HG03520 (cell line): ENCODE measurements at regions not wholly inside any gene's neighbourhood (a gene's known extent, or its start where the extent isn't known, plus 50 kb on each side); places are given as distances from the start of the nearest gene placed in this dataset.

Source experiments
- ATAC-seq: cut with Tn5 transposase; IDR thresholded peaks from one replicate; pipeline ENCODE4 v1.9.1; 2021; ENCODE audit warnings: mild to moderate bottlenecking, moderate library complexity; ENCODE audit not compliant: unreplicated experiment

DNA sequence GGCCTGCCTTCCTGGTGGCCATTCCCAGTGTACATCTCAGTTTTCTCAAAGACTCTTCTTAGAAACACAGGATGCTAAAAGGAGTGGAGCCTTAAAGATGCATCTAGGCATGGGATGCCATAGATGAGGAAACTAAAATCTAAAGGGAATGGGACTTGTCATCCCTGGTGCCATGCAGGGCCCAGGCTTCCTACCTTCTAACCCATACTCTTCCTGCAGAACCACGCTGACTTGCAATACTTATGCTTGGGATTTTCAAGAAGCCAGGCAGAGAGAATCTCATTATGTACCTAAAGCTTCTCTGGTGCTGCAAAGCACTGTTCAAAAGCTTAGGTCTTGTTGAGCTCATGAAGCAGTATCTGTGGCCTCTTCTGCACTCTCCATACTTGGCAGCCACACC lies 329.1 kb downstream of the CYRIA start:
- no peak for ATAC-seq

DNA sequence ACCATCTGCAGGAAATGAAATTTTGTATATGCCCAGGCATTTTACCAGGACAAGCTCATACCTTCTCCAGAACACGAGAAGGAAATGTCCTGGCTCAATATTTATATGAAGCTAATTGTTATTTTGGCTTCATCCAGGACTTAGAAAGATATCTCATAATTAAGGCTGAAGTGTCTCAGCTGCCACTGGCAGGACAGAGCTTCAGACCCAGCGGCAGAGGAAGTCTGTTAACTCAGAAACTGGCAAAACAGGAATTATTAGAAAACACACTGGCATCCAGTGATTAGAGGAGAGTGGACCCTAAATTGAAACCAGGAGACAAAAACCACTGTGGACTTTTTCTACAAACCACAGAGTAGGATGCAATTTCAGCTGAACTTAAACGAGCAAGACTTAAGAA lies 329.7 kb downstream of the CYRIA start:
- ATAC-seq, result no peak

DNA sequence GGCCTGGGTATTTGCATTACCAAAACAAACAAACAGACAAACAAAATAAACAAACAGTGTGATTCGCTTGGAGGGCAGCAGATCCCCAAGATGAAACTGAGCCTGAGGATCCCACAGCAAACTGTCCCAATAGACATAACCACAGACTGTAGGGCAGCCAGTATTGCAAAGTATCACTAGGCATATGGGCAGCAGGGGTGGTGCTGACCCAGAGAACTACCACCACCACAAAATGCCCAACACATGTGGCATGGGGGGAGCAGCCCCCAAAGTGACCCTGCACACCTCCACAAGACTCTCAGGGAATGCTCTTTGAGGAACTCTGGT lies 330.1 kb downstream of the CYRIA start:
- ATAC-seq, result no peak

DNA sequence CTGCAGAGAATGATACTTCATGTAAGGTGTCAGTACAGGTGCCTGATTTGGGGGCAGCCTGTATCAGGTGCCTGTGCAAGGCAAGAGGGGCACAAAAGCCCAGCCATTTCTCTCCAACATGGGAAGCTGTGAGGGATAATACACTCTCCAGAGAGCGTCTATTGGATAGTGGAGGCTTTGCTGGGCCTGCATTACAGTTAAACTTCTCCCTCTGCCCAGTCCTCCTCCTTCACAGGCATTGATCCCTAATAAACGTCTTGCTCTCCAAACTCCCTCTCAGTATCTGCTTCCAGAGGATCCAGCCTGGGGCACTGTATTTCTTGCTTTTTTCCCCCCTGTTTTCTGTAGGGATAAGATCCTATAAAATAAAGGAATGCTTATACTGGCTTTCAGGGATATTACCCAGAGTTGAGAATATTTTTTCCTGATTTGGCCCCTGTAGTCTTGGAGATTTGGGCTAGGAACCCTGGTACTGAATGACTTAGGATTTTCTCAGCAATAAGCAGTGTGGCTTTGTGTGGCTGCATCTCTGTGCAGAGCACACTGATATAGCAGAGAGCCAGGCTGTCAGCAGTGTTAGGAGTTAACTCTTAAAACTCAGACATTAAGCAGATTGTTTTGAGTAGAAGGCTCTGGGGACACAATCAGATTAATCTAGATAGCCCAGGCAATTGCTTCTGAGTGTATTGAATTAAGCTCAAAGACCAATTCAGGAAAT lies 330.6 kb downstream of the CYRIA start:
- ATAC-seq, result no peak

DNA sequence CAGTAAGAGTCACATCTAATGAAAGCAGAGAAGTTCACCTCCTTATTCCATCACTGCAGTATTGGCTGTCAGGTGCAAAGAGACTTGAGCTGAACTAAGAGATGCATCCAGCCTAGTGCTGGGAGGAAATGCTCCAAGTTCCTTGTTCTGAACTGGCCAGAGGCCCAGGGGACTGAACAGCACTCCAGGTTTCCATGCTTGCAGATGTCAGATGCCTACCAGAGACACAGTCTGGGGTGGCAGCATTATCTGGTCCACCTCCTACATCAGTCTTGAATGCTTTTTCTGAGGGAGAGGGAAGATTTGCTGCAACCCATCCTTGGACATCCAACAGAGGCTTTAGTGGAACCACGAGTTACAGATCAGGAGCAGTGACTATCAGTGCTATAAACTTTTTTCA lies 331.3 kb downstream of the CYRIA start:
- ATAC-seq, result no peak

DNA sequence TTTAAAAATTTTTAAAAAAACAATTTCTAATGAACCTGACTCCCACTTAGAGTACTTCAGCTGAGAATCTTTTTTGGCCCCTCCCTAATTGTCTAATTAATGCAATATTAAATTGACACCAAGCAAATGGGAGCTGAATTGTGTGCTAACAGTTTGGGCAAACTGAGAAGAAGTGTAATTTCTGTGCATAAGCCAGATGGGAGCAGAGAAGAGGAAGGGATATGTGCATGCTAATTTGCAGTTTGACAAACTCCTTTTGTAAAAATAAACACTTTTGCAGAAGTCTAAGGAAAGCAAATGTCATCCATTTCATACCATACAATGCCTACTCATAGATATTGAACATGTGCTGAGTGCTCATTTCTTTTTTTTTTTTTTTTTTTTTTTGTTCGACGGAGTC lies 332.0 kb downstream of the CYRIA start:
- no peak for ATAC-seq

DNA sequence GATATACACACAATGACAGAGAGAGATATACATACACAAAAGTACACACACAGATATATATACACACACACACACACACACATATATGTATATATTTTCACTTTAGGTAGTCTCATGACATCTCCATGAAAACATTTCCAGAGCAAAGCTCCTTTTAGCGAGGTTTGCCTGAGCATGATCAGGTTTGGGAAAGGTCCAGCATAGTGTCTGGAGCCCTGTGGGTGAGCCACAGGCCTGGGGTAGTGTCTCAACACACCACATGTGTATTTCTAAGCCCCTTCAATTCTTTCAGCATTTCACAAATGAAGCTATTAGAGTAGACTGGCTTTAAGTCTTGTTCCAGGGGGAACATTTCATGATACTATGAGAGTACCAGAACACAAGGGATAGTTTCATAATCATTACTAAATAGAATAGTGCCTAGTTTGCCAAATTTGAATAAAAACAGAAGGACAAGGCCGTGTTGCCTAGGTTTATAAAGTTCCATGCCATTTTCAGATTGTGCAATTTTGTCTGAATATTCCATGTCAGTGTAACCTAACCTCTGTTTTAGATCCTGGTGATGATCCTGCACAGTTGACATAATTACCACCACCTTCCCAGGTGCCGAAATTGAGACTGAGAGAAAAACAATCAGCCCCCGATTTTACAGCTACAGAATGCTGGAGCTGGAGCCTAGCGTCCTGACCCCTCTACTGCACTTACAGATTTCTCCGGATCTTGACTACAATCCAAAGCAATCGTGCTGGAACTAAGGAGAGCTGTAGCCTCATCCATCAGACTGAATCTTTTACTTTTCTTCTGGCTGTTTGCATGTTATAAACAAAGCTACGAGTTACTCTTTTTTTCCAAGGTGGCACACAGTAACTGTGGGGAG lies 332.7 kb downstream of the CYRIA start:
- no peak for ATAC-seq

DNA sequence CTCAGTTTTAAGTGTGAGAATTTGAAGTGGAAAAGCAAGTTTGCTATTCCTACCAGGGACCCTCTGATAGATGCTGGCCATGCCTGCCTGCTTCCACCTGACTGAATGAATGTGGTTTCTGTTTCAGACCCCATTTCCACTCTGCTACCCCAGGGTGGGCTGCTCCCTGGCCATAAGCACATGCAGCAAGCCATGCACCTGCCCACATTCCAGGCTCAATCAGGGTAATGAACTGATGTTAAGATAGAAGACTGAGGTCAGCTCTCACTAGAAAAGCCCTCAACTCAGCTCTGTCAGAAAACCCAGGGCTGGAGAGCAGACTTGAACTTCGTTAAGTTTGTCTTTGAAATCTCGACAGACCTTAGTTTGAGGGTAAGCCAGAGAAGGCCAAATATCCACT lies 333.9 kb downstream of the CYRIA start:
- no peak for ATAC-seq

DNA sequence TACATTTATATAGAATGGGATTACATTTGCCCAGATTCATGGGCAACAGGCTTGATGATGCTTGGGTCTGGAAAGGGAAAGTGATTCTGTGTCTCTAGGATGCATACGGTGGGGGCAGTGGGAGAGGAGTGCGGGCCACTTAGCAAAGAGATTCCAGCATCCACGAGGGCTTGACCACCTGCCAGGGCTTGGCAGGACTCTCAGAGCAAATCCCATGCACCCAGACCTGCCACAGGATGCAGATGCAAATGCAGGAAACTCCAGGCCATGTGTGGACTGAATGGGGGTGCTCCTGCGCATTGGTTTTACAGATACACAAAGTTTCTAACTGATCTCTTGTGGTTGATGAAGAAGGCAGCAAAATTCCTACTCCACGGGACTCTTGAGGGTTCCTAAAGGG lies 334.7 kb downstream of the CYRIA start:
- ATAC-seq, result no peak

DNA sequence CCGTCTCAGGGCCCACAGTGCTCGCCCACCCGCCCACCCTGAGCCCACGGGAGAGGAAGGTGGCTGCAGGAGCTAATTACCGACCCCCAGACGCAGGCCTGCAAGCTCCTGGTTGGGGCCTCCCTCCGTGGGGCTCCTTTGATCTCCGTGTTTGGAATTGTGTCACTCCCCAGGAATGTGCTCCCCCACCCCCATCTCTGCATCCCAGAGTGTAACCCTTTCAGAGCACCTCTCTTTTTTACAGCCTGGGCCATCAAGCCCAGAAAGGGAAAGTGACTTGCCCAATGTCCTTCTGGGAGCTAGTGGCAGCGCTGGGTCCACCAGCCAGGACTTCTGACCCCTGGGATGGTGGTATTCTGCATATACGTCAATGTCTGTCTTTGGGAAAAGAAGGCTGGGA lies 335.1 kb downstream of the CYRIA start:
- no peak for ATAC-seq

DNA sequence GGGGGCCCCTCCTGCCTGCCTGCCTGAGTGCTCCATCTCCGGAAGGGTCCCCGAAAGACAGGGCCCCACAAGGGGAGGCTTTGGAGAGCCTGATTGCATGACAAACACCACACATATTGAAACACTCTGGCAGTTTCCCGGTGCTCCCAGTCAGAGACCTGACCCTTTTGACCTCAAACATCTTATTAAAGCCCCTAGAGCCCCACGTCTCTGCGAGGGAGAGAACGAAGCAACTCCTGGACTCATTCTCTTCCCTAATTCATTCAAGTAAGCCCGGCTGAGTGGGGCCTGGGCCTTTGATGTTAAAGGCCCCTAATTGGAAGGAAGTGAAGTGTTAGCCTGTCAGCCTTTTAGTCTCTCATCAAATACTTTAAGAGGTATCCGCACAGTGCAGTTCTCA lies 335.6 kb downstream of the CYRIA start:
- no peak for ATAC-seq

DNA sequence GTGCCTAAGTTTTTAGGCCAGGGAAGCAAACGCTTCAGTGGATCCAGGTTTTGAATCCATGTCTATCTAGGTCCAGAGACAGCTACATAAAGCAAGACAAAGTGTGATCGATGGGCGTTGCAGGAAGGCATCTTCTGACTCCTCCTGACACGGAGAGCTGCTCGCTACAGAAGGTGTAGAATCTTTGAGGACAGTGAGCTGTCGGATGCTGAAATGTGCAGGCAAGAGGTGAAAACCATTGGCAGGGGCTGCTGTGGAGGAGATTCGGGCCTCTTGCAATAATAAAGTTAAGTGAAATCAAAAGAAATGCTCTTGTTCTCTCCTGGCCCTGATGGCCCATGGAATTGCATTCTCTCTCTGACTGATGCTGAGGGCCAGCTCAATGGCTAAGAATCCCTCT lies 336.2 kb downstream of the CYRIA start:
- no peak for ATAC-seq

DNA sequence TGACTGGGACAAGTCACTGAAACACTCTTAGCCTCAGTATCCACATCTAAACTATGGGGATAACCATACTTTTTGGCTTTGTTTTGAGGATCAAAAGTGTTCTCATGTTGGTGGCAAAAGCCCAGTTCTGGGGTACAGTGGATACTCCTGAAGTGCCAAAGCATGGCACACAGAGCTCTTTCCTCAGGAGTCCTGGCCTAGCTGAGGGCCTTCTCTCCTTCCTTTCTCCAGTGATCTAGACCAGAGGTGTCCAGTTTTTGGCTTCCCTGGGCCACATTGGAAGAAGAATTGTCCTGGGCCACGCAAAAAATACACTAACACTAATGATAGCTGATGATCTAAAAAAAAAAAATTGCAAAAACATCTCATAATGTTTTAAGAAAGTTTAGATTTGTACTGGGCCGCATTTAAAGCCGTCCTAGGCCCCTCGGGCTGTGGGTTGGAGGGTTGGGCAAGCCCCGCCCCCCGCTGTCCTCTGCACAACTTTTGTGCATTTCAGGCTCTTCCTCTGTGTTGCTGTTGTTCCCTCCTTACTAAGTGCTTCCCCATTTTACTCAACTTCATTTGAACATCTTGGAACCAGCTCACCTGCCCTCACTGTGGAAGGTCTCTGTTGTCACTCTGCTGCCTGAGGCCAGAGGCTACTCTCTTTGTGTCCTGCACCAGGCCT lies 337.0 kb downstream of the CYRIA start:
- ATAC-seq, result no peak

DNA sequence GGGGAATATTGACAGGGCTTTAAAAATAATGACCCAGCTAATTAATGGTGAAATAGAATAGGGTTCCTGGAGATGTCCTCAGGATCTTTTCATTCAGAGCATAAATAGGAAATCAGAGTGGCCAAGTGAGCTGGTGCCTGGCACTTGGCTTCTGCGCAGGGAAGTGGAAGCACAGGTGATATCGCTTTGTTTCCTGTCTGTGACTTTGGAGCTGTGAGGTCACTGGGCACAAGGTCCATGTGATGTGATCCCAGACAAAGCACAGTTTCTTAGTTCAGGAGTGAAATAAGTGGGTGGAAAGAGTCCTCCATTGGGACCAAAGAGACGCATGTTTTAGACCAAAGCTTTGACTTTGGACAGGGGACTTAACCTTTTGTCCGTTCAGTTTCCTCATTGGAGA lies 338.3 kb downstream of the CYRIA start:
- no peak for ATAC-seq

DNA sequence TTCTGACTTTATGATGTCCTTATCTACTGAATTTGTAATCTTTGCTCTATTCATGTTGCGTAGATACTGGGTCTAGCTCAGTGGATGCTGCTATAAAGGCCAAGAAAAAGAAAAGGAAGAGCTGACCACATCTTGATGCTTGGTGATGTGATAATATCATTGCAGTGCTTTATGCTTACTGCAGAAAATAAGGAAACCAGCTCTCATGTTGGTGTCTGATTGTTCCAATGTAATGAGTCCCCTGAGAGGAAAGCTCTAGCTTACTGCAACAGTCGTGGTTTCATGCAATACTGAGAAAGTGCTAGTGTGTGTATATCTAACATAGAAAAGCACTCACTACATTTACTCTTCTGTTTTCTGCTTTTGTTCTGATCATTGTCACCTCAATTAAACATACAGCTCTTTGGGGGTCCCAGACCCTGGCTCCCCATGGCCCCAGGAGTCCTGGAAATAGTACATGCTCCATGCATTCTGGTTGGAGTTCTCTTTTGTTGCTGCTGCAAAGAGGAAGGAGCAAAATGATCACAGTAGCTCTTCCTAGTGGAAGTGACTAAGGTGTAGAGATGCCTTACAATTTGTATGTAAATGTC lies 338.8 kb downstream of the CYRIA start:
- no peak for ATAC-seq

DNA sequence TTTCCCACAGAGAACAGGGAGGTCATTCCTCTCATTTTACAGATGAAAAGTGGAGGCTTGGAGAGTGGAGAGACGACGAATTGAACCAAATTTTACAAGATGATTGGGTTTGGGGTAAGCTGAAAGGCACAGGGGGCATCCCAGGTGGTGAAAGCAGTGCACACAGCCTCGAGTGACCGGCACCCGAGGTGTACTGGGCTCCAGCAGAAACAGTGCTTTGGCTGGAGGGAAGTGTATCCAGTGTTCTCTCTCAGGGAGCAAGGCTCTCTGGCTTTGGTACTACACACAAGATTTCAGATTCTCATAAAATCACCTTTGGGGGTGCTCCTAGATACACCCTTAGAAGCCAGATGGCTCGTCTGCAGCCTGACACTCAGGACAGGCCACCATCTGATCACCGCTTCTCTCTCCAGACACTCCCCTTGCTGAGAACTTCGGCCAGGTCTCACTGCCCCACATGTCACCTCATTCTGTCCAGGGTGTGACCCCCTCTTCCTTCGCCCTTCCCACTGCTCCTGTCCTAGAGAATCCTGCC lies 339.6 kb downstream of the CYRIA start:
- no peak for ATAC-seq

DNA sequence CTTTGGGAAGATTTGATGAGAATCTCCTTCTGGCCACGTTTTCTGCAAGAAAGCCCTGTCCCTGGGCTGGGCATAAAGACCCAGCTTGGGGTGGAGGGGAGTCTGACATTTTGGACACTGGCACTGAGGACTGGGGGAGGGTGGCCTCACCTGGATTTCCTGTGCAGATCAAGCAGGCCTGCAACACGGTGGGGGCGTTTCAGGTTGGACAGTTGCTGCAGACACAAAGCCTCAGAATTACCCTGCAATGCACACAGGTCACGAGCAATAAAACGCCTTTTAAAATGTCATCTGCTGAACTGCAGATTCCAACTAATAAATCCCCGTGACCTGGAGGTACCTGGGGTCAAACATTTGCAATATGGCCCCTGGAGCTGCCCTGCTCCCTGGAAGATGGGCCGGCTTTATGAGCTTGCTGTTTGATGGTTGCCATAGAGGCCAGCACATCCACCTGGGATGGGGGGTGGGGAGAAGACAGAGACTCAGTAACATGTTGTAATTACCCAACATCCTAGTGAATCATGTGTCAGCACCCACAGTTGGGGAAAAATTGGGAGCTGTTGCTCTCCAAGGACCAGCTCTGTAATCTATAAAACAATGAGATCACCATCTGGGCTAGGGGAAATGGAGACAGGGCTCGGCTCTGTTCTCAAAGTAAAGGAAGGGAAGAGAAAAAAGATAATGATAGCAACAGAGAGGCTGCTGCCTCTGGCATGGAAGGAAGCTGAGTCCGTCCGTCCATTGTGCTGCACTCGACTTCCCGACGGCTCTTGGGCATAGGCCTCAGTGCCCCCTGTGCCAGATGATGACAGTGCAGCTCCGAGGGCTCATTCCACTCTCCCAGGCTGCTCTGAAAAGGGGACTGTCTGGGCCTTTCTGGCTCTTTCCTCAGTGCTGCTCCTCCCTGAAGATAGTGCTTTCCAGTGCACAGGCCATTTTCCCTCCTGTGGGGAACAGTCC lies 340.3 kb downstream of the CYRIA start:
- ATAC-seq, result no peak

DNA sequence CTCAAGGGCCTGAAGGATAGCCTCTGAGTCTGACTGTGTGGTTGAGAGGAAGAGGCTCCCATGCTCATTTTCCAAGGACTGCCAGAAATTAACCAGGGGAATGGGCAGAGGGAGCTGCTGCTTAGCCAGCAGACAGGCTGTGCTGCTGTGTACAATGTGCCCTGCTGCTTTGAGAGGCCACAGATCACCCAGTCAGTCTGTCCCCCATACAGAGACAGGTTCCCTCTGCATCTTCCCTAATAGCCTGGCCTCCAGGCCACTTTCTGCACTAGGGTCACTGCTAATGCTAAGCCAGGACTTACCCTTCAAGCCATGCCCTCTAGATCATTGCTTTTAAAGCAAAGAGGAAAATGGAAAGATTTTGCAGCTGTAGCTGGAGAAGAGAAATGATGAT lies 341.1 kb downstream of the CYRIA start:
- no peak for ATAC-seq

DNA sequence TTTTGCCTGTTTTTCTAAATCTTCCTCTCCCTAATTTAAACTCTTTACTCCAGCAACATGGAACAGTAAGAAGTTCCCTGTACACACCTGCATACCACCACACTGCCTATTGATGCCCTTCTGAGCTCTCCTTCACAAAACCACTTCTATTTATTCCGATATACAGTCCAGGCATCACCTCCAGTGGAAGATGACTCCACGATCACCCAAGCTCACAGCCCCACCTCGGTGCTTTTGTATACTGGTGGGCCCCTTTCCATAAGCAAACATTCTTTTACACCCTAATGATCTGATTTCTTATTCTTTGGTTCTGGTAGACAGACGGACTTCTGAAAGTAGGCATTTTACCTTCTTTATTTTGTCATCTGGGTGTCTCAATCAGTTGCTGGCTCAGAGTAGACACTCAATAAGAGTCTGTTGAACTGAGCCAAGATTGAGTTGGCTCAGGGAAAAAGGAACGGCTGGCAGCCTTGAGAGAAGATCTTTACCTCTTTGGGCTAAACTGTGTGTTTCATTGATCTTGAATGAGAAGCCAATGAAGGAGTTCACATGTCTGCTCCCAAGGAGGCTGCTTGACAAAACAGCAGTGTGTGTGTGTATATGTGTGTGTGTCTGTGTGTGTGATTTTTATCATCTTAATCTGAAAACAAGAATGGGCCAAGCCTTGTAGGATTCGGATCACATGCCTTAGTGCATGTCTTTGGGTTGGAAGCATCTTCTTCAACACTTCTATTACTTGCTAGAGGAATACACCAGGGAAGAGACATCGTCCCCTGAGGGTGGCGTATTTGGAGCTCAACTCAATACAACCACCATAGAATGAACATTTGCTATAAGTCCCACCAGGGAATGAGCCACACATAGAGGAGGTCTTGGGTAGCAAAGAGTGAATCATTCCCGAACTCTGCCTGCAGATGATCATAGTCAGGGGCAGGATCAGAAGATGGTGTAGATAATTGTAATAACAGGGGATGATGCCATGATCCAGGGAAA lies 341.8 kb downstream of the CYRIA start:
- no peak for ATAC-seq
